HEK293 (cell line): ENCODE measurements at regions not wholly inside any gene's neighbourhood (a gene's known extent, or its start where the extent isn't known, plus 50 kb on each side); places are given as distances from the start of the nearest gene placed in this dataset.

Experiments used
- REPIN1 ChIP-seq: fragments of 450-650 bp; formaldehyde crosslinking; IDR thresholded peaks from 2 replicates; pipeline ENCODE4 v1.5.1; 2017; ENCODE audit warnings: missing biosample characterization, missing genetic modification characterization, low read depth
- SP2 ChIP-seq: fragments of 450-650 bp; formaldehyde crosslinking; IDR thresholded peaks from 2 replicates; pipeline ENCODE4 v1.5.1; 2016; ENCODE audit warnings: missing biosample characterization, missing genetic modification characterization
- ZFP3 ChIP-seq: fragments of 450-650 bp; formaldehyde crosslinking; IDR thresholded peaks from 2 replicates; pipeline ENCODE4 v1.5.1; 2016; ENCODE audit warnings: low read depth, missing biosample characterization, missing genetic modification characterization
- ZNF274 ChIP-seq, 2 experiments: fragments of 200-500 bp in 1 of 2; fragments of 450-650 bp in 1 of 2; sonication (Bioruptor generic) in 1 of 2; formaldehyde crosslinking in 1 of 2; IDR thresholded peaks; 2 replicates each; pipeline versions ENCODE4 v1.5.1 to v1.6.1; 2014 to 2016; ENCODE audit warnings: borderline replicate concordance in 1 of 2, inconsistent platforms in 1 of 2, low read length in 1 of 2, missing biosample characterization in 1 of 2, missing genetic modification characterization in 1 of 2
- ZNF610 ChIP-seq: fragments of 450-650 bp; formaldehyde crosslinking; IDR thresholded peaks from 2 replicates; pipeline ENCODE4 v1.5.1; 2016; ENCODE audit warnings: missing biosample characterization, missing genetic modification characterization, borderline replicate concordance
- TF ChIP-seq, protein P1 (sequence below): fragments of 450-650 bp; formaldehyde crosslinking; IDR thresholded peaks from 2 replicates; pipeline ENCODE4 v1.5.1; 2017; ENCODE audit warnings: missing biosample characterization, missing genetic modification characterization
- TF ChIP-seq, protein P2 (sequence below): fragments of 450-650 bp; formaldehyde crosslinking; IDR thresholded peaks from 2 replicates; pipeline ENCODE4 v1.5.1; 2016; ENCODE audit warnings: missing biosample characterization, missing genetic modification characterization
- TF ChIP-seq, protein P3 (sequence below): sonication (generic); formaldehyde crosslinking; IDR thresholded peaks from 2 replicates; pipeline ENCODE4 v1.8.1; 2022; ENCODE audit warnings: mild to moderate bottlenecking, moderate library complexity, missing genetic modification reagents
- TF ChIP-seq, protein P4 (sequence below): fragments of 450-650 bp; formaldehyde crosslinking; IDR thresholded peaks from 2 replicates; pipeline ENCODE4 v1.5.1; 2016; ENCODE audit warnings: missing biosample characterization, missing genetic modification characterization
- TF ChIP-seq, protein P5 (sequence below): fragments of 450-650 bp; formaldehyde crosslinking; IDR thresholded peaks from 2 replicates; pipeline ENCODE4 v1.5.1; 2016; ENCODE audit warnings: missing biosample characterization, missing genetic modification characterization
- TF ChIP-seq, protein P6 (sequence below): fragments of 450-650 bp; formaldehyde crosslinking; IDR thresholded peaks from 2 replicates; pipeline ENCODE4 v1.5.1; 2016; ENCODE audit warnings: missing biosample characterization, missing genetic modification characterization

DNA sequence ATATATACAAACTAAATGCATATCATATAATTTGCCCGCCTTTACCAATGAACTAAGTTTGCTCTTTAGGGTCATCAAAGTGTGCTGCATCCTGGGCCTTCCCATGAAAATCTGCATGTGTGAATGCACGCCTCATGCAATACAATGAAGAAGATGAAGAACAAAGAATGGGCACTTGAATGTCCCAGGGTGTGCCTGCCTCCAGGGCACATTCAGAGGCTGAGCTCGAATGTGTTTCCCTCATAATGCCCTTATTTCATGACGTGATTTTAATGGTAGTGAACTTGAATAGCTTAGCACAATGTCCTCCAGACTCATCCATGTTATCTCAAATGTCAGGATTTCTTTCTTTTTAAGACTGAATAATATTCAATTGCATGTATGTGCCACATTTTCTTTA is 824.9 kb downstream of the TNS3 start:
- TF ChIP-seq, protein P1, sequence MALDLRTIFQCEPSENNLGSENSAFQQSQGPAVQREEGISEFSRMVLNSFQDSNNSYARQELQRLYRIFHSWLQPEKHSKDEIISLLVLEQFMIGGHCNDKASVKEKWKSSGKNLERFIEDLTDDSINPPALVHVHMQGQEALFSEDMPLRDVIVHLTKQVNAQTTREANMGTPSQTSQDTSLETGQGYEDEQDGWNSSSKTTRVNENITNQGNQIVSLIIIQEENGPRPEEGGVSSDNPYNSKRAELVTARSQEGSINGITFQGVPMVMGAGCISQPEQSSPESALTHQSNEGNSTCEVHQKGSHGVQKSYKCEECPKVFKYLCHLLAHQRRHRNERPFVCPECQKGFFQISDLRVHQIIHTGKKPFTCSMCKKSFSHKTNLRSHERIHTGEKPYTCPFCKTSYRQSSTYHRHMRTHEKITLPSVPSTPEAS (tag by site-specific recombination), result no peak
- TF ChIP-seq, protein P2, sequence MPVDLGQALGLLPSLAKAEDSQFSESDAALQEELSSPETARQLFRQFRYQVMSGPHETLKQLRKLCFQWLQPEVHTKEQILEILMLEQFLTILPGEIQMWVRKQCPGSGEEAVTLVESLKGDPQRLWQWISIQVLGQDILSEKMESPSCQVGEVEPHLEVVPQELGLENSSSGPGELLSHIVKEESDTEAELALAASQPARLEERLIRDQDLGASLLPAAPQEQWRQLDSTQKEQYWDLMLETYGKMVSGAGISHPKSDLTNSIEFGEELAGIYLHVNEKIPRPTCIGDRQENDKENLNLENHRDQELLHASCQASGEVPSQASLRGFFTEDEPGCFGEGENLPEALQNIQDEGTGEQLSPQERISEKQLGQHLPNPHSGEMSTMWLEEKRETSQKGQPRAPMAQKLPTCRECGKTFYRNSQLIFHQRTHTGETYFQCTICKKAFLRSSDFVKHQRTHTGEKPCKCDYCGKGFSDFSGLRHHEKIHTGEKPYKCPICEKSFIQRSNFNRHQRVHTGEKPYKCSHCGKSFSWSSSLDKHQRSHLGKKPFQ (tag by site-specific recombination), result no peak
- TF ChIP-seq ZNF274 (IDR thresholded peaks at IDR 0.05; ENCODE audit: low read length), result no peak
- no peak for TF ChIP-seq ZNF274 (tag by site-specific recombination; IDR thresholded peaks at IDR 0.05; ENCODE audit: borderline replicate concordance)
- TF ChIP-seq, protein P3, sequence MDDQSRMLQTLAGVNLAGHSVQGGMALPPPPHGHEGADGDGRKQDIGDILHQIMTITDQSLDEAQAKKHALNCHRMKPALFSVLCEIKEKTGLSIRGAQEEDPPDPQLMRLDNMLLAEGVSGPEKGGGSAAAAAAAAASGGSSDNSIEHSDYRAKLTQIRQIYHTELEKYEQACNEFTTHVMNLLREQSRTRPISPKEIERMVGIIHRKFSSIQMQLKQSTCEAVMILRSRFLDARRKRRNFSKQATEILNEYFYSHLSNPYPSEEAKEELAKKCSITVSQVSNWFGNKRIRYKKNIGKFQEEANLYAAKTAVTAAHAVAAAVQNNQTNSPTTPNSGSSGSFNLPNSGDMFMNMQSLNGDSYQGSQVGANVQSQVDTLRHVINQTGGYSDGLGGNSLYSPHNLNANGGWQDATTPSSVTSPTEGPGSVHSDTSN (CRISPR knock-in tag), result no peak
- TF ChIP-seq, protein P4, sequence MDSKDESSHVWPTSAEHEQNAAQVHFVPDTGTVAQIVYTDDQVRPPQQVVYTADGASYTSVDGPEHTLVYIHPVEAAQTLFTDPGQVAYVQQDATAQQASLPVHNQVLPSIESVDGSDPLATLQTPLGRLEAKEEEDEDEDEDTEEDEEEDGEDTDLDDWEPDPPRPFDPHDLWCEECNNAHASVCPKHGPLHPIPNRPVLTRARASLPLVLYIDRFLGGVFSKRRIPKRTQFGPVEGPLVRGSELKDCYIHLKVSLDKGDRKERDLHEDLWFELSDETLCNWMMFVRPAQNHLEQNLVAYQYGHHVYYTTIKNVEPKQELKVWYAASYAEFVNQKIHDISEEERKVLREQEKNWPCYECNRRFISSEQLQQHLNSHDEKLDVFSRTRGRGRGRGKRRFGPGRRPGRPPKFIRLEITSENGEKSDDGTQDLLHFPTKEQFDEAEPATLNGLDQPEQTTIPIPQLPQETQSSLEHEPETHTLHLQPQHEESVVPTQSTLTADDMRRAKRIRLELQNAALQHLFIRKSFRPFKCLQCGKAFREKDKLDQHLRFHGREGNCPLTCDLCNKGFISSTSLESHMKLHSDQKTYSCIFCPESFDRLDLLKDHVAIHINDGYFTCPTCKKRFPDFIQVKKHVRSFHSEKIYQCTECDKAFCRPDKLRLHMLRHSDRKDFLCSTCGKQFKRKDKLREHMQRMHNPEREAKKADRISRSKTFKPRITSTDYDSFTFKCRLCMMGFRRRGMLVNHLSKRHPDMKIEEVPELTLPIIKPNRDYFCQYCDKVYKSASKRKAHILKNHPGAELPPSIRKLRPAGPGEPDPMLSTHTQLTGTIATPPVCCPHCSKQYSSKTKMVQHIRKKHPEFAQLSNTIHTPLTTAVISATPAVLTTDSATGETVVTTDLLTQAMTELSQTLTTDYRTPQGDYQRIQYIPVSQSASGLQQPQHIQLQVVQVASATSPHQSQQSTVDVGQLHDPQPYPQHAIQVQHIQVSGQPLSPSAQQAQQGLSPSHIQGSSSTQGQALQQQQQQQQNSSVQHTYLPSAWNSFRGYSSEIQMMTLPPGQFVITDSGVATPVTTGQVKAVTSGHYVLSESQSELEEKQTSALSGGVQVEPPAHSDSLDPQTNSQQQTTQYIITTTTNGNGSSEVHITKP (tag by site-specific recombination), result no peak
- TF ChIP-seq, protein P5, sequence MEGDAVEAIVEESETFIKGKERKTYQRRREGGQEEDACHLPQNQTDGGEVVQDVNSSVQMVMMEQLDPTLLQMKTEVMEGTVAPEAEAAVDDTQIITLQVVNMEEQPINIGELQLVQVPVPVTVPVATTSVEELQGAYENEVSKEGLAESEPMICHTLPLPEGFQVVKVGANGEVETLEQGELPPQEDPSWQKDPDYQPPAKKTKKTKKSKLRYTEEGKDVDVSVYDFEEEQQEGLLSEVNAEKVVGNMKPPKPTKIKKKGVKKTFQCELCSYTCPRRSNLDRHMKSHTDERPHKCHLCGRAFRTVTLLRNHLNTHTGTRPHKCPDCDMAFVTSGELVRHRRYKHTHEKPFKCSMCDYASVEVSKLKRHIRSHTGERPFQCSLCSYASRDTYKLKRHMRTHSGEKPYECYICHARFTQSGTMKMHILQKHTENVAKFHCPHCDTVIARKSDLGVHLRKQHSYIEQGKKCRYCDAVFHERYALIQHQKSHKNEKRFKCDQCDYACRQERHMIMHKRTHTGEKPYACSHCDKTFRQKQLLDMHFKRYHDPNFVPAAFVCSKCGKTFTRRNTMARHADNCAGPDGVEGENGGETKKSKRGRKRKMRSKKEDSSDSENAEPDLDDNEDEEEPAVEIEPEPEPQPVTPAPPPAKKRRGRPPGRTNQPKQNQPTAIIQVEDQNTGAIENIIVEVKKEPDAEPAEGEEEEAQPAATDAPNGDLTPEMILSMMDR, result no peak
- TF ChIP-seq SP2 (tag by site-specific recombination), result no peak
- no peak for TF ChIP-seq ZNF610 (tag by site-specific recombination)
- TF ChIP-seq REPIN1, result no peak
- no peak for TF ChIP-seq ZFP3 (tag by site-specific recombination)
- TF ChIP-seq, protein P6, sequence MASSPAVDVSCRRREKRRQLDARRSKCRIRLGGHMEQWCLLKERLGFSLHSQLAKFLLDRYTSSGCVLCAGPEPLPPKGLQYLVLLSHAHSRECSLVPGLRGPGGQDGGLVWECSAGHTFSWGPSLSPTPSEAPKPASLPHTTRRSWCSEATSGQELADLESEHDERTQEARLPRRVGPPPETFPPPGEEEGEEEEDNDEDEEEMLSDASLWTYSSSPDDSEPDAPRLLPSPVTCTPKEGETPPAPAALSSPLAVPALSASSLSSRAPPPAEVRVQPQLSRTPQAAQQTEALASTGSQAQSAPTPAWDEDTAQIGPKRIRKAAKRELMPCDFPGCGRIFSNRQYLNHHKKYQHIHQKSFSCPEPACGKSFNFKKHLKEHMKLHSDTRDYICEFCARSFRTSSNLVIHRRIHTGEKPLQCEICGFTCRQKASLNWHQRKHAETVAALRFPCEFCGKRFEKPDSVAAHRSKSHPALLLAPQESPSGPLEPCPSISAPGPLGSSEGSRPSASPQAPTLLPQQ, result no peak
